ENCODE measurements at regions not wholly inside any gene's neighbourhood (a gene's known extent, or its start where the extent isn't known, plus 50 kb on each side); places are given as distances from the start of the nearest gene placed in this dataset.

DNA sequence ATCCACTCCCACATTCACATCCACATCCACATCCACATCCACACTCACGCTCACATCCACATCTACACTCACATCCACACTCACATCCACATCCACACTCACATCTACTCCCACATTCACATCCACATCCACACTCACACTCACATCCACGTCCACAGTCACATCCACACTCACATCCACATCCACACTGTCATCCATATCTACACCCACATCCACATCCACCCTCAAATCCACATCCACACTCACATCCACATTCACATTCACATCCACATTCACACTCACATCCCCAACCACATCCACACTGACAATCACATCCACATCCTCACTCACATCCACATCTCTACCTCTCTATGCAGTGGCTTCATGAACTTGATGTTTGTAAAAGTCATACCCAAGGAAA is 190.5 kb downstream of the IRX1 start:
- no peak for DNase-seq
- ChIA-PET CTCF (no interaction called here), POLR2A (no interaction called here)
- Mint-ChIP-seq H3K4me3 (no peak overlapping the region), H3K36me3 (ENCODE audit: low read depth) (no peaks in the 10 kb centered on the region), H3K9me3 (no peaks in the 10 kb centered on the region), H3K27ac (no peak overlapping the region), H3K4me1 (no peaks in the 10 kb centered on the region), H3K27me3 (no peaks in the 10 kb centered on the region)
- ATAC-seq (ENCODE audit: low read depth): no peak
- intact Hi-C loops (cut with micrococcal nuclease): no loop called here
- TF ChIP-seq, protein P1, sequence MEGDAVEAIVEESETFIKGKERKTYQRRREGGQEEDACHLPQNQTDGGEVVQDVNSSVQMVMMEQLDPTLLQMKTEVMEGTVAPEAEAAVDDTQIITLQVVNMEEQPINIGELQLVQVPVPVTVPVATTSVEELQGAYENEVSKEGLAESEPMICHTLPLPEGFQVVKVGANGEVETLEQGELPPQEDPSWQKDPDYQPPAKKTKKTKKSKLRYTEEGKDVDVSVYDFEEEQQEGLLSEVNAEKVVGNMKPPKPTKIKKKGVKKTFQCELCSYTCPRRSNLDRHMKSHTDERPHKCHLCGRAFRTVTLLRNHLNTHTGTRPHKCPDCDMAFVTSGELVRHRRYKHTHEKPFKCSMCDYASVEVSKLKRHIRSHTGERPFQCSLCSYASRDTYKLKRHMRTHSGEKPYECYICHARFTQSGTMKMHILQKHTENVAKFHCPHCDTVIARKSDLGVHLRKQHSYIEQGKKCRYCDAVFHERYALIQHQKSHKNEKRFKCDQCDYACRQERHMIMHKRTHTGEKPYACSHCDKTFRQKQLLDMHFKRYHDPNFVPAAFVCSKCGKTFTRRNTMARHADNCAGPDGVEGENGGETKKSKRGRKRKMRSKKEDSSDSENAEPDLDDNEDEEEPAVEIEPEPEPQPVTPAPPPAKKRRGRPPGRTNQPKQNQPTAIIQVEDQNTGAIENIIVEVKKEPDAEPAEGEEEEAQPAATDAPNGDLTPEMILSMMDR (IDR thresholded peaks at IDR 0.05): no peak

DNA sequence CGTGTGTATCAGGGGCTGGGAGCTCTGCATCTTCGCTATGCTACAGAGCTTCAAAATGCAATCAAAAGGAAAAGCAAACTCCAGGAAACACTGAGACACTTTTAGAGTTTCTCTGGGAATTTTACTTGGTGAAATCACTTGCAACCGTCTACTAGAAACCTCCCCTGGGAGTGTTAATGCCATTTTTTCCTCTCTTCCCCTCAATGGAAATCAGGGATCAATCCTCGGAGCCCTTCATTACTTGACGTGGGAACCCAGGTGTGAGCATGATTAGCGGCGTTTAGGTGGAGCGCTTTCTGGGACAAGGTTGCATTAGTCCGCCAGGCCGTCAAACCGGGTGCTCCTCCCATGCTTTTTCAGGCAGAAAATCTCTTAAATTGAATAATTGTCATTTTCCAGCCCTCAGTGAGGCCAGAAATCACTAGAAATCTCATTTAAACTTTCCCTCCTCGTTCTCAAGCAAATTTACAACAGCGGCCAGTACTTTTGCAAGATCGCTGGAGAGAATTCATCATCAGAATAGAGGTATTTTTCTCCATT is 191.3 kb downstream of the IRX1 start:
- ChIA-PET CTCF (no interaction called here), POLR2A (no interaction called here)
- intact Hi-C loops (cut with micrococcal nuclease): no loop called here
- Mint-ChIP-seq H3K27me3 (no peaks in the 10 kb centered on the region), H3K36me3 (ENCODE audit: low read depth) (no peaks in the 10 kb centered on the region), H3K9me3 (no peaks in the 10 kb centered on the region), H3K27ac (no peak overlapping the region), H3K4me3 (no peak overlapping the region), H3K4me1 (no peaks in the 10 kb centered on the region)
- no peak for ATAC-seq (ENCODE audit: low read depth)
- DNase-seq: no peak
- TF ChIP-seq, protein P1 (IDR thresholded peaks at IDR 0.05): no peak

DNA sequence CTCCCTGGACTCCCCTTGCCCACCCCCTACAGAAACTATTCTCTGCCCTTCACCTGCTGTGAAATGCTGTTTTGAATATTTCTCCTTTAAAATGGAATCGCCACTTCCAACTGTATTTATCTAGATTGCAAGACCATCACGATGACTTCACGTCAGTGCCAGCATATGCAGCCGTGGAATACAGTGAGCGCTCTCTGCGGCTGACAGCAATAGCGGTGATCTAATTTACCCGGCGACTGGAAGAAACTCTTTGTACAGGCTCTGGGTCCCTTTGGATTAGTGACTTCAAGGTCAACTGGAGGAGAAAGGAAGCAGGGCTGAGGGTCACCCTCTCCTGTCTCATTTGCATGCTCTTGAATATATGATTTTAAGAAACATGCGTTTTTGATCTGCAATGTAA is 192.0 kb downstream of the IRX1 start:
- CTCF ChIA-PET: no interaction called here
- intact Hi-C loops (cut with micrococcal nuclease): no loop called here

DNA sequence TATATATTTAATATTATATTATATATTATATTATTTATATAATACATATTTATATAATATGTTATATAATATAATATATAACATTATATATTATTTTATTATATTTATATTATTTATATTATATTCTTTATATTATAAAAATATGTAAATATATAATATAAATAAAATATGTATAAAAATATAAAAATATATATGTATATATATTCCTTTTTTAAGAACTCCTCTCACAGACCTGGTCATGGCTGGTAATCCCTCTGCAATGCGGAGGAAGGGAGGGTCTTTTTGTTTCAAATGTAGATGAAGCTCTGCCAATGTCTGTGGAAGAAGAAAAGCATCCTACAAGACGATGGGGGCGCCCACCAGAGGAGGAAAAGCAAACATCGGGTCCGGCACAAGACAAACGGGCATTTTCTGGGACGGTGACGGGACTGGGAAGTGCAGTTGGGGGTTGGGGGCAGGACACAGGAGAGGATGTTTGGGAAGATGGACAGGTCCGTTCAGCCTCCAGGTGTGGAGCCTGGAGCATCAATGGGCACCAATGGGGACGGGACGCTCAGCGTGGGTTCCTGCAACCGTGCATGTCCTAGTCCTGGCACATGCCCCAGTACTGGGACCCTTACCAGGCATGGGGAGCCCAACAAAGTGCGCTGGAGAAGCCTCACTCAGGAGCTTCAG is 194.0 kb downstream of the IRX1 start:
- Mint-ChIP-seq H3K4me1 (no peaks in the 10 kb centered on the region), H3K27ac (no peak overlapping the region), H3K36me3 (ENCODE audit: low read depth) (no peaks in the 10 kb centered on the region), H3K9me3 (peaks cover 3% of the 10 kb centered on the region), H3K4me3 (no peak overlapping the region), H3K27me3 (no peaks in the 10 kb centered on the region)
- ChIA-PET CTCF (no interaction called here), POLR2A (no interaction called here)
- ATAC-seq (ENCODE audit: low read depth) (no peak), DNase-seq (no peak)
- TF ChIP-seq, protein P1 (IDR thresholded peaks at IDR 0.05): no peak
- intact Hi-C loops (cut with micrococcal nuclease): no loop called here

More for the DNA sequence above, 192.0 kb downstream of the IRX1 start:
- POLR2A ChIA-PET: no interaction called here
- no peaks in the 10 kb centered on the region for H3K27me3 Mint-ChIP-seq
- no peaks in the 10 kb centered on the region for H3K36me3 Mint-ChIP-seq (ENCODE audit: low read depth)
- H3K27ac Mint-ChIP-seq: no peak overlapping the region
- H3K9me3 Mint-ChIP-seq: no peaks in the 10 kb centered on the region
- TF ChIP-seq, protein P1 (IDR thresholded peaks at IDR 0.05): no peak
- ATAC-seq (ENCODE audit: low read depth) (no peak), DNase-seq (no peak)
- no peak overlapping the region for H3K4me3 Mint-ChIP-seq
- no peaks in the 10 kb centered on the region for H3K4me1 Mint-ChIP-seq

DNA sequence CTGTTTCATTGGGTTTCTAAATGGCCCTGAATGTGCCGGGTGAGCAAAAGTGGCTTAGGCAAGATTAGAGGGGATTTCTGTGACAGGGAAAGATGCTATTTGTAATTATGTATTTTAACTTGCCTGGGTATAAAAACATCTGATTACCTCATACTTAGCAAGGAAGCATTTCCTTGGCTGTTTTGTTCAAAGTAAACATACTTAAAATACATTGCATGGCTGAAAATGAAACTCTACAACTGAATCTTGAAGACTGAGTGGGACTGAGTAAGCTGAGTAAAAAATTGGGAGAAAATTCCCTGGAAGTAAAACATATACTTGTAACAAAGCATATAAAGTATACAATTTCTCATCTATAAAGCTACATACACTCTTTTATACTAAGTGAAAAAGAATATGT is 197.5 kb downstream of the IRX1 start:
- ChIA-PET POLR2A (no interaction called here), CTCF (no interaction called here)
- no peak for ATAC-seq (ENCODE audit: low read depth)
- no peaks in the 10 kb centered on the region for H3K36me3 Mint-ChIP-seq (ENCODE audit: low read depth)
- no peaks in the 10 kb centered on the region for H3K27me3 Mint-ChIP-seq
- no peak for DNase-seq
- H3K27ac Mint-ChIP-seq: no peak overlapping the region
- no peaks in the 10 kb centered on the region for H3K4me1 Mint-ChIP-seq
- H3K4me3 Mint-ChIP-seq: no peak overlapping the region
- intact Hi-C loops (cut with micrococcal nuclease): no loop called here
- TF ChIP-seq, protein P1 (IDR thresholded peaks at IDR 0.05): no peak
- H3K9me3 Mint-ChIP-seq: peaks cover 3% of the 10 kb centered on the region

Measured in activated B cell treated with CpG ODN at 0.5 μM for 24 hours (primary cell).